Naive thymus-derived CD4-positive, alpha-beta T cell (primary cell): ENCODE measurements at regions not wholly inside any gene's neighbourhood (a gene's known extent, or its start where the extent isn't known, plus 50 kb on each side); places are given as distances from the start of the nearest gene placed in this dataset.

Experiments
- ATAC-seq: fragments of 150-1000 bp; cut with Tn5 transposase; 2 replicates; pipeline ENCODE4 v1.10.0; 2021; ENCODE audit warnings: mild to moderate bottlenecking, moderate library complexity
- CTCF ChIA-PET: fragments of 350-600 bp; sonication (Branson Sonifier 250); formaldehyde crosslinking; loops from one replicate; lab custom pipeline; 2021; ENCODE audit warnings: antibody characterized with exemption; lab: Charles Lee
- POLR2A ChIA-PET: fragments of 350-600 bp; sonication (Branson Sonifier 250); formaldehyde crosslinking; loops from one replicate; lab custom pipeline; 2021; ENCODE audit warnings: antibody characterized with exemption, inconsistent platforms; lab: Charles Lee
- DNase-seq, 9 donors: peaks; one replicate each; pipeline versions ENCODE4 v3.0.0 to v3.0.0-alpha.2; 2020 to 2022; ENCODE audit warnings: mixed read lengths in 1 of 9
- H3K27ac ChIP-seq: one replicate; pipeline ENCODE4 v1.7.0; 2013; ENCODE audit warnings: mild to moderate bottlenecking, low read depth, low read length, moderate library complexity
- H3K27me3 ChIP-seq, 2 donors: one replicate each; pipeline ENCODE4 v1.7.0; 2013; ENCODE audit warnings: low read length in 2 of 2, mild to moderate bottlenecking in 2 of 2, moderate library complexity in 2 of 2; ENCODE audit not compliant: control insufficient read depth in 2 of 2, insufficient read depth in 2 of 2
- H3K36me3 ChIP-seq, 3 experiments: 1 replicate in 2 of 3; 2 replicates in 1 of 3; pipeline ENCODE4 v1.7.0; 2013; ENCODE audit warnings: low read length in 3 of 3, mild to moderate bottlenecking in 3 of 3, moderate library complexity in 1 of 3; ENCODE audit not compliant: insufficient read depth in 3 of 3, control insufficient read depth in 2 of 3
- H3K4me1 ChIP-seq, 2 donors: one replicate each; pipeline ENCODE4 v1.7.0; 2013; ENCODE audit warnings: low read length in 2 of 2, mild to moderate bottlenecking in 2 of 2, moderate library complexity in 1 of 2; ENCODE audit not compliant: control insufficient read depth in 2 of 2, insufficient read depth in 2 of 2
- H3K4me3 ChIP-seq: 2 replicates; pipeline ENCODE4 v1.7.0; 2013; ENCODE audit warnings: mild to moderate bottlenecking, low read length
- H3K9me3 ChIP-seq, 3 experiments: 1 replicate in 2 of 3; 2 replicates in 1 of 3; pipeline ENCODE4 v1.7.0; 2013; ENCODE audit warnings: low read length in 3 of 3; ENCODE audit not compliant: control insufficient read depth in 2 of 3
- H3K27ac Mint-ChIP-seq, 9 donors: one replicate each; pipeline ENCODE4 v1.8.0; 2020 to 2022; ENCODE audit warnings: mixed read lengths in 9 of 9, mild to moderate bottlenecking in 8 of 9, moderate library complexity in 5 of 9, inconsistent platforms in 2 of 9
- H3K27me3 Mint-ChIP-seq, 5 donors: one replicate each; pipeline ENCODE4 v1.8.0; 2021 to 2022; ENCODE audit warnings: mixed read lengths in 5 of 5, mild to moderate bottlenecking in 1 of 5
- H3K36me3 Mint-ChIP-seq, 5 donors: one replicate each; pipeline ENCODE4 v1.8.0; 2020 to 2022; ENCODE audit warnings: mixed read lengths in 5 of 5, mild to moderate bottlenecking in 3 of 5, inconsistent platforms in 1 of 5
- H3K4me1 Mint-ChIP-seq, 7 donors: one replicate each; pipeline ENCODE4 v1.8.0; 2020 to 2022; ENCODE audit warnings: mixed read lengths in 7 of 7, mild to moderate bottlenecking in 3 of 7, inconsistent platforms in 1 of 7
- H3K4me3 Mint-ChIP-seq, 10 donors: one replicate each; pipeline ENCODE4 v1.8.0; 2020 to 2022; ENCODE audit warnings: mild to moderate bottlenecking in 10 of 10, mixed read lengths in 10 of 10, moderate library complexity in 6 of 10, inconsistent platforms in 2 of 10
- H3K9me3 Mint-ChIP-seq, 11 donors: one replicate each; pipeline ENCODE4 v1.8.0; 2020 to 2022; ENCODE audit warnings: mixed read lengths in 11 of 11, mild to moderate bottlenecking in 4 of 11, inconsistent platforms in 1 of 11, moderate library complexity in 1 of 11
- intact Hi-C, 2 donors: fragments of 100-400 bp; cut with micrococcal nuclease; formaldehyde crosslinking; loops; one replicate each; pipeline ENCODE4 v1.15.1; 2023

DNA sequence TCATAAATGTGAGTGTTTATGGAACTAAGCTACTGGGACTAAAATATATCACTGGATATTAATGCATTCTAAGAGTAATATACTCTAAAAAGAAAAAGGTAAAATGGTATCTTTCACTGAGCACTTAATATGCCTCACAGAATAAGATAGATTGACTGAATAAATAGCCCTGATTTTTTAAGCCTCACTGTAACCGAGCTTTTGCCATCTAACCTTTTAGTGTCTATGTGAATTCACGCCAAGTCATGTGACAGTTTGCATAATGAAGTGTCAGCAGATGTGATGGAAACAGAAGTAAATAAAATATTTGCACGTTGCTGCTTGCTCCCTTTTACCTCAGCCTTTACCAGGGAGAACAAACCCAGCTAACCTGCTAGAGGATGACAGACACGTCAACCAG, 119.7 kb upstream of the NWD2 start:
- Histone ChIP-seq H3K27me3 (peaks cover 0 to 3% of the 10 kb centered on the region in 2 donors), H3K36me3 (no peaks in the 10 kb centered on the region), H3K4me3 (no peak overlapping the region), H3K4me1 (no peaks in the 10 kb centered on the region), H3K27ac (no peak overlapping the region), H3K9me3 (no peaks in the 10 kb centered on the region)
- no peaks in the 10 kb centered on the region for H3K36me3 Mint-ChIP-seq
- peaks cover 0 to 3% (median 0%) of the 10 kb centered on the region in 11 donors for H3K9me3 Mint-ChIP-seq
- H3K27me3 Mint-ChIP-seq = peaks cover 0 to 13% (median 0%) of the 10 kb centered on the region in 5 donors
- H3K27ac Mint-ChIP-seq = no peak overlapping the region
- ATAC-seq (no peak), DNase-seq (no peak)
- POLR2A ChIA-PET = no interaction called here
- no peaks in the 10 kb centered on the region for H3K4me1 Mint-ChIP-seq
- H3K4me3 Mint-ChIP-seq = no peak overlapping the region
- CTCF ChIA-PET = no interaction called here
- intact Hi-C loops = no loop called here

DNA sequence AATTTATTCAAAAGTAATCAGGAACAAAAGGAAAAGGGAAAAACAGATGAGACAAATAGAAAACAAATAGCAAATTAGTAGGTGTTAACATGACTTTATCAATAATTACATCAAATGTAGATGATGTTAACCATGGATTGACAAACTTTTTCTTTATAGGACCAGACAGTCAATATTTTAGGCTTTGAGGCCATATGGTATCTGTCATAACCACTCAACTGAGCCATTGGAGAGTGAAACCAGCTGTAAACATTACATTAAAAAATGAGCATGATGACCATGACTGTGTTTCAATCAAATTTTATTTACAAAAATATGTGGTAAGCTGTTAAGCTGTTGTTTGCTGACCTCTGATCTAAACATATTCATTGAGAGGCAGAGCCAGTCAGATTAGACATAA, 118.5 kb upstream of the NWD2 start:
- no peak overlapping the region for H3K4me3 Mint-ChIP-seq
- H3K36me3 Mint-ChIP-seq = no peaks in the 10 kb centered on the region
- H3K27ac Mint-ChIP-seq = no peak overlapping the region

DNA sequence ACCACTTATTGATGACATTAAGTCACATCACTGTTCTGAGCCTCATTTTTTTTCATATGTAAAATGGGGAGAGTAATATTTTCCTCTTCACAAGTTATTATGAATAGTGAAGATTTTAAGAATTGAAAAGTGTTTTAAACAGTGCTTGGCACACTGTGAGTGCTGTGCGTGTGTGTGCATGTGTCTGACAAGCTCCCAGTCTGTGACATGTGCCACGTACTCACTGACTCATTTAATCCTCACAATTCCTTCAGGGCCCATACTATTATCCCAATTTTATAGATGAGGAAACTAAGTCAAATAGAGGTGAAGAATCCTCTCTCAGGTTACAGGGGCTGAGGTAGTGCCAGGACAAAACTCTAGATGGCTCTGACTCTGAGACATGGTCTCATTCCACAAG, 114.1 kb upstream of the NWD2 start:
- Mint-ChIP-seq H3K4me3 (no peak overlapping the region), H3K36me3 (no peaks in the 10 kb centered on the region), H3K4me1 (no peaks in the 10 kb centered on the region), H3K27ac (no peak overlapping the region), H3K9me3 (no peaks in the 10 kb centered on the region), H3K27me3 (no peaks in the 10 kb centered on the region)
- POLR2A ChIA-PET = no interaction called here
- DNase-seq (no peak), ATAC-seq (no peak)
- H3K27ac ChIP-seq = no peak overlapping the region
- no peaks in the 10 kb centered on the region for H3K36me3 ChIP-seq
- H3K4me1 ChIP-seq = no peaks in the 10 kb centered on the region
- intact Hi-C loops = no loop called here
- H3K9me3 ChIP-seq = no peaks in the 10 kb centered on the region
- no peak overlapping the region for H3K4me3 ChIP-seq
- CTCF ChIA-PET = no interaction called here
- H3K27me3 ChIP-seq = no peaks in the 10 kb centered on the region

More for the DNA sequence above, 118.5 kb upstream of the NWD2 start:
- POLR2A ChIA-PET = no interaction called here
- DNase-seq = no peak
- ATAC-seq = no peak
- H3K4me3 ChIP-seq = no peak overlapping the region
- Mint-ChIP-seq H3K27me3 (peaks cover 0 to 13% (median 0%) of the 10 kb centered on the region in 5 donors), H3K9me3 (peaks cover 0 to 3% (median 0%) of the 10 kb centered on the region in 11 donors), H3K4me1 (no peaks in the 10 kb centered on the region)
- H3K4me1 ChIP-seq = no peaks in the 10 kb centered on the region
- H3K9me3 ChIP-seq = no peaks in the 10 kb centered on the region
- CTCF ChIA-PET = no interaction called here
- no peak overlapping the region for H3K27ac ChIP-seq
- intact Hi-C loops = no loop called here
- H3K27me3 ChIP-seq = peaks cover 0 to 3% of the 10 kb centered on the region in 2 donors
- H3K36me3 ChIP-seq = no peaks in the 10 kb centered on the region

DNA sequence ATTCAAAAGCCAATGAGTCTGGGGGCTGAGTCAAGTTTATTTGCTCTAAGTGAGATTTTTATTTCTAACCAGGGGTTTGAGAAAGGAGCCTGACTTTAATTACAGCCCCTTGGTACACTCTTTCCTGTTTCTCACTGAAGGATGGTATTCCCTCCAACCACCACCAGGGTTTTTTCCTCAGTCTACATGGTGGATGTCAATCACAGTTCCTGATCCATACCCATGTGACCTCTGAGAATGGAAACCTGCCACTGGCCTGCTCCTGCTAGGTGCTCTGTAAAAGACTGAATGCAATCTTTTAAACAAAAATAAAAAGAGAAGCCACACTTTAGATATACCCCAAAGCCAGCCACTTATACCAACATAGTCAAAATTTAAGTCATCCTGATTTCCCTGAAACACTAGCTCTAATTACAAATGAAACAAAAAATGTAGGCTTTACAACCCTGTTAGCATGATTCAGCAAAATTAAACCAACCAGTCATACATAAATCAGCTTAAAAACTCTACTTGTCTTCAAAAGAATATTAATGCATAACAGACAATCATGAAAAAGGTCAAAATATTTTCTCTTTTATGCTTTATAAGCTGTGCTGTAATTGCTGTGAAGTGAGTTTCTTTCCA, 112.1 kb upstream of the NWD2 start:
- no peaks in the 10 kb centered on the region for H3K36me3 ChIP-seq
- no peak for ATAC-seq
- no peaks in the 10 kb centered on the region for H3K9me3 Mint-ChIP-seq
- no peak overlapping the region for H3K27ac ChIP-seq
- no peak overlapping the region for H3K4me3 ChIP-seq
- no peaks in the 10 kb centered on the region for H3K4me1 Mint-ChIP-seq
- no peak for DNase-seq
- no peaks in the 10 kb centered on the region for H3K9me3 ChIP-seq
- no peak overlapping the region for H3K4me3 Mint-ChIP-seq
- H3K27ac Mint-ChIP-seq = no peak overlapping the region
- H3K4me1 ChIP-seq = no peaks in the 10 kb centered on the region
- ChIA-PET POLR2A (no interaction called here), CTCF (interaction anchor here (0.6 kb wide), 1 partner anchor 345 kb away, joined by 4 read pairs; no protein-coding TSS in a partner anchor)
- H3K27me3 ChIP-seq = no peaks in the 10 kb centered on the region
- H3K27me3 Mint-ChIP-seq = peaks cover 0 to 8% (median 4%) of the 10 kb centered on the region in 5 donors
- H3K36me3 Mint-ChIP-seq = no peaks in the 10 kb centered on the region
- intact Hi-C loops = no loop called here

DNA sequence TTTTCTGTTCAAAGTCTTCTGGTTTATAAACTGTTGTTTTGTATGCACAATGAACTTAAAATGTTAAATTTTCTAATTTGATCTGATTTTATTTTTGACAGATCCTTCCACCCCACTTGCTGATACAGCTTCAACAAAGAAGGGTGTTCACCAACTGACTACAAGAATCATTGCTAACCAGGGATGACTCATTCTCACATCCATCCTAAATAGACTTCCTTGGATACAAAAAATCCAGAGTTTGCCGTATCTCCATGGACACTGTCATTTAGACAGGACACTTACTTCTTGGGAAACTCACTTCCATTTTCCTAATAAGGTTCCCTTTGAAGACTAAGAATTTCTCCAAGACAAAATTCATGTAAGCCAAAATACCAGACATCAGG, 111.6 kb upstream of the NWD2 start:
- Histone ChIP-seq H3K9me3 (no peaks in the 10 kb centered on the region), H3K27ac (no peak overlapping the region), H3K4me3 (no peak overlapping the region), H3K27me3 (no peaks in the 10 kb centered on the region), H3K36me3 (no peaks in the 10 kb centered on the region), H3K4me1 (no peaks in the 10 kb centered on the region)
- peaks cover 0 to 8% (median 4%) of the 10 kb centered on the region in 5 donors for H3K27me3 Mint-ChIP-seq
- CTCF ChIA-PET = no interaction called here
- no peaks in the 10 kb centered on the region for H3K4me1 Mint-ChIP-seq
- intact Hi-C loops = no loop called here
- no peak overlapping the region for H3K27ac Mint-ChIP-seq
- no peaks in the 10 kb centered on the region for H3K36me3 Mint-ChIP-seq
- no peaks in the 10 kb centered on the region for H3K9me3 Mint-ChIP-seq
- H3K4me3 Mint-ChIP-seq = no peak overlapping the region
- POLR2A ChIA-PET = no interaction called here
- DNase-seq = no peak
- no peak for ATAC-seq

DNA sequence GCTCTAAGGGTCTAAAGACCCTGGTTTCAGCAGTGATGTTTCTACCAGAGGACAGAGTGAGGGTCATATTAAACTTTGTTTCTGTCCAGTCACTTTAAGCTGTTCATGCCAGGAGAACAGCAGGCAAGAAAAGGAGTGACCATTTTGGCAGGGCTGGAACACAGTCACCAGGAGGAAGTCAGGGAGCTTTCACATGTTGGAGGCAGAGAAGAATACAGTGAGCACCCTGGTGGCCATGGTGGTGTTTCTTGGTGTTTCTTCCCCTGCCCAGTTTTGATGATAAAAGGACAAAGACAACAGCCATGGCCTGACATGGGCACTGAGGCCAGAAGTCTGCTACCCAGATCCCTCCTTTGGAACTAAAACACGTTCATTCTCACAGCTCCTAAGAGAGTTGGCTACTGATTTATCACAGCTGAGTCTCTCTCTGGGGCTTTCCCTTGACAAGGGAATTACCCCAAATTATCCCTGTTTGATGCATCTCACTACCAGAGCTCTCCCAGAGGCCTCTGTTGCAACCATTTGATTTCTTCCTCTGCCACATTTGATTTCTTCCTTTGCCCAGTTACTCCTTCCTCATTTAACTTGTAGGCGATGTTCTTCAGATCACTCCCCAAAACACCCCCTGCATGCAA, 106.4 kb upstream of the NWD2 start:
- H3K27ac ChIP-seq = no peak overlapping the region
- Mint-ChIP-seq H3K36me3 (no peaks in the 10 kb centered on the region), H3K4me3 (no peak overlapping the region), H3K27ac (no peak overlapping the region), H3K9me3 (peaks cover 0 to 6% (median 0%) of the 10 kb centered on the region in 11 donors), H3K4me1 (no peaks in the 10 kb centered on the region), H3K27me3 (peaks cover 0 to 8% (median 8%) of the 10 kb centered on the region in 5 donors)
- no peaks in the 10 kb centered on the region for H3K4me1 ChIP-seq
- H3K4me3 ChIP-seq = no peak overlapping the region
- DNase-seq = no peak
- H3K27me3 ChIP-seq = no peaks in the 10 kb centered on the region
- H3K36me3 ChIP-seq = no peaks in the 10 kb centered on the region
- H3K9me3 ChIP-seq = no peaks in the 10 kb centered on the region
- no peak for ATAC-seq
- CTCF ChIA-PET = interaction anchor here (0.7 kb wide), 1 partner anchor 784 kb away, joined by 3 read pairs; no protein-coding TSS in a partner anchor
- POLR2A ChIA-PET = no interaction called here
- intact Hi-C loops = no loop called here

DNA sequence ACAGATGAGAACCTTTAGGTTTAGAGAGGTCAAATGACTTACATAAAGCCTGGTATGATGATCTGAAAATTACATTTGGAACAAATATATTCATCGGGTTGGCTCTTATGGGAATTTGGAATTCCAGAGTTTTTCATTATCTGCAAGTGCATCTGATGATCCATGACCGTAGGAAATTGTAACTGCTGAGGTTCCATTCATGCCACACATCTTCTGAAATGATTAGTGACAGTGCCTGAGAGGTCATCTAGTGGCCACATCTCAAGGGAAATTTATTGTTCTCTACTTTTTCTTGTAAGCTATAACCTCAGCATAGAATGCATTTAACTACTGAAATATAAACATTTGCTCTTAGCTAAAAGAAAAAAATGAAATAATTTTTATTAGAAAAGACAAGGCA, 105.8 kb upstream of the NWD2 start:
- intact Hi-C loops = no loop called here
- Mint-ChIP-seq H3K4me3 (no peak overlapping the region), H3K27ac (no peak overlapping the region), H3K27me3 (peaks cover 0 to 8% (median 8%) of the 10 kb centered on the region in 5 donors), H3K9me3 (peaks cover 0 to 6% (median 0%) of the 10 kb centered on the region in 11 donors), H3K36me3 (no peaks in the 10 kb centered on the region), H3K4me1 (no peaks in the 10 kb centered on the region)
- no peaks in the 10 kb centered on the region for H3K9me3 ChIP-seq
- H3K4me3 ChIP-seq = no peak overlapping the region
- POLR2A ChIA-PET = no interaction called here
- H3K36me3 ChIP-seq = no peaks in the 10 kb centered on the region
- CTCF ChIA-PET = no interaction called here
- H3K27ac ChIP-seq = no peak overlapping the region
- H3K4me1 ChIP-seq = no peaks in the 10 kb centered on the region
- DNase-seq (no peak), ATAC-seq (no peak)
- no peaks in the 10 kb centered on the region for H3K27me3 ChIP-seq
